Mucosa of rectum (tissue), 2 donors: ENCODE measurements at regions not wholly inside any gene's neighbourhood (a gene's known extent, or its start where the extent isn't known, plus 50 kb on each side); places are given as distances from the start of the nearest gene placed in this dataset.

ENCODE experiments used
- H3K27ac ChIP-seq, 2 donors: one replicate each; pipeline ENCODE4 v1.7.0; 2013; ENCODE audit warnings: inconsistent platforms in 2 of 2, low read depth in 2 of 2, low read length in 2 of 2
- H3K27me3 ChIP-seq, 2 donors: one replicate each; pipeline ENCODE4 v1.7.0; 2013; ENCODE audit warnings: low read length in 2 of 2; ENCODE audit not compliant: control insufficient read depth in 2 of 2, insufficient read depth in 2 of 2
- H3K36me3 ChIP-seq, 2 donors: one replicate each; pipeline ENCODE4 v1.7.0; 2013; ENCODE audit warnings: low read length in 2 of 2; ENCODE audit not compliant: control insufficient read depth in 2 of 2, insufficient read depth in 2 of 2
- H3K4me1 ChIP-seq, 2 donors: one replicate each; pipeline ENCODE4 v1.7.0; 2013; ENCODE audit warnings: low read length in 2 of 2, mild to moderate bottlenecking in 1 of 2; ENCODE audit not compliant: control insufficient read depth in 2 of 2, insufficient read depth in 2 of 2
- H3K4me3 ChIP-seq, 2 donors: one replicate each; pipeline ENCODE4 v1.7.0; 2013; ENCODE audit warnings: low read length in 2 of 2
- H3K9ac ChIP-seq, 2 donors: one replicate each; pipeline ENCODE4 v1.7.0; 2013; ENCODE audit warnings: low read length in 2 of 2, low read depth in 1 of 2, mild to moderate bottlenecking in 1 of 2
- H3K9me3 ChIP-seq, 2 donors: one replicate each; pipeline ENCODE4 v1.7.0; 2013; ENCODE audit warnings: low read length in 2 of 2; ENCODE audit not compliant: control insufficient read depth in 2 of 2
- donor health status: healthy.
- donor health status: Normal muscosa, but diverticular disease.

GRCh38 chr2:128410035-128410757, 91.5 kb upstream of the HS6ST1 start:
- Histone ChIP-seq H3K4me3 (no peak overlapping the region), H3K9me3 (no peaks in the 10 kb centered on the region), H3K27ac (no peak overlapping the region), H3K36me3 (no peaks in the 10 kb centered on the region), H3K4me1 (no peaks in the 10 kb centered on the region), H3K27me3 (peaks cover 0 to 2% of the 10 kb centered on the region in 2 donors), H3K9ac (no peak overlapping the region)

GRCh38 chr2:128410758-128411215, 92.1 kb upstream of the HS6ST1 start:
- no peak overlapping the region for H3K27ac ChIP-seq
- H3K9me3 ChIP-seq, result no peaks in the 10 kb centered on the region
- no peaks in the 10 kb centered on the region for H3K4me1 ChIP-seq
- no peak overlapping the region for H3K4me3 ChIP-seq
- H3K36me3 ChIP-seq, result no peaks in the 10 kb centered on the region
- no peak overlapping the region for H3K9ac ChIP-seq
- peaks cover 0 to 2% of the 10 kb centered on the region in 2 donors for H3K27me3 ChIP-seq

GRCh38 chr2:128411431-128411830, 92.8 kb upstream of the HS6ST1 start:
- H3K36me3 ChIP-seq, result no peaks in the 10 kb centered on the region
- H3K9ac ChIP-seq, result no peak overlapping the region
- H3K27me3 ChIP-seq, result no peaks in the 10 kb centered on the region
- H3K4me3 ChIP-seq, result no peak overlapping the region
- no peaks in the 10 kb centered on the region for H3K4me1 ChIP-seq
- no peaks in the 10 kb centered on the region for H3K9me3 ChIP-seq
- H3K27ac ChIP-seq, result no peak overlapping the region

- Histone ChIP-seq H3K27me3 (no peaks in the 10 kb centered on the region), H3K27ac (no peak overlapping the region), H3K4me3 (no peak overlapping the region), H3K36me3 (no peaks in the 10 kb centered on the region), H3K9me3 (no peaks in the 10 kb centered on the region), H3K9ac (no peak overlapping the region), H3K4me1 (no peaks in the 10 kb centered on the region)
Measured at GRCh38 chr2:128412181-128412871, 93.7 kb upstream of the HS6ST1 start.

GRCh38 chr2:128413014-128413717, 94.5 kb upstream of the HS6ST1 start:
- H3K27ac ChIP-seq, result no peak overlapping the region
- no peak overlapping the region for H3K4me3 ChIP-seq
- H3K4me1 ChIP-seq, result no peaks in the 10 kb centered on the region
- no peak overlapping the region for H3K9ac ChIP-seq
- no peaks in the 10 kb centered on the region for H3K9me3 ChIP-seq
- H3K27me3 ChIP-seq, result no peaks in the 10 kb centered on the region
- H3K36me3 ChIP-seq, result no peaks in the 10 kb centered on the region

GRCh38 chr2:128413718-128414341, 95.2 kb upstream of the HS6ST1 start:
- Histone ChIP-seq H3K4me1 (no peaks in the 10 kb centered on the region), H3K36me3 (no peaks in the 10 kb centered on the region), H3K27ac (no peak overlapping the region), H3K9me3 (no peaks in the 10 kb centered on the region), H3K27me3 (no peaks in the 10 kb centered on the region), H3K4me3 (no peak overlapping the region), H3K9ac (no peak overlapping the region)

- Histone ChIP-seq H3K4me3 (no peak overlapping the region), H3K4me1 (no peaks in the 10 kb centered on the region), H3K27me3 (no peaks in the 10 kb centered on the region), H3K9ac (no peak overlapping the region), H3K9me3 (no peaks in the 10 kb centered on the region), H3K36me3 (no peaks in the 10 kb centered on the region), H3K27ac (no peak overlapping the region)
Measured at GRCh38 chr2:128414351-128414750, 95.7 kb upstream of the HS6ST1 start.

- Histone ChIP-seq H3K27ac (no peak overlapping the region), H3K27me3 (no peaks in the 10 kb centered on the region), H3K36me3 (no peaks in the 10 kb centered on the region), H3K9me3 (no peaks in the 10 kb centered on the region), H3K4me3 (no peak overlapping the region), H3K9ac (no peak overlapping the region), H3K4me1 (no peaks in the 10 kb centered on the region)
Measured at GRCh38 chr2:128414946-128415778, 96.5 kb upstream of the HS6ST1 start.

GRCh38 chr2:128415779-128416061, 97.1 kb upstream of the HS6ST1 start:
- no peak overlapping the region for H3K4me3 ChIP-seq
- H3K9me3 ChIP-seq, result no peaks in the 10 kb centered on the region
- no peak overlapping the region for H3K27ac ChIP-seq
- H3K36me3 ChIP-seq, result no peaks in the 10 kb centered on the region
- no peak overlapping the region for H3K9ac ChIP-seq
- H3K27me3 ChIP-seq, result no peaks in the 10 kb centered on the region
- no peaks in the 10 kb centered on the region for H3K4me1 ChIP-seq
